SK-N-SH (cell line): ENCODE measurements at regions not wholly inside any gene's neighbourhood (a gene's known extent, or its start where the extent isn't known, plus 50 kb on each side); places are given as distances from the start of the nearest gene placed in this dataset.

Experiments
- CTCF ChIA-PET: fragments of 300-600, 350-600 bp; formaldehyde crosslinking; extraction: SDS; loops from one replicate; lab custom pipeline; 2021; lab: Yijun Ruan, JAX
- POLR2A ChIA-PET: fragments of 350-600 bp; sonication (Branson Sonifier 250); formaldehyde crosslinking; extraction: SDS; loops from one replicate; lab custom pipeline; 2020; ENCODE audit warnings: antibody characterized with exemption, inconsistent platforms; lab: Yijun Ruan, JAX
- DNase-seq: peaks from one replicate; pipeline ENCODE4 v3.0.0; 2012
- H2AFZ ChIP-seq: fragments of 200-600 bp; sonication (generic); 2 replicates; pipeline ENCODE4 v1.8.1; 2016; ENCODE audit warnings: antibody characterized with exemption, mild to moderate bottlenecking, low read depth
- H3F3A ChIP-seq: fragments of 200-600 bp; sonication (generic); replicated peaks from 2 replicates; pipeline ENCODE3; 2016; ENCODE audit warnings: antibody characterized with exemption, mild to moderate bottlenecking; ENCODE audit not compliant: insufficient read depth
- H3K27ac ChIP-seq, 2 experiments: fragments of 200-500 bp in 1 of 2; fragments of 200-600 bp in 1 of 2; sonication (Bioruptor generic) in 1 of 2; sonication (generic), shearing (Covaris generic) in 1 of 2; 2 replicates each; pipeline versions ENCODE4 v1.5.1 to v1.6.1; 2014 to 2016; ENCODE audit warnings: low read depth in 2 of 2, inconsistent platforms in 1 of 2, low read length in 1 of 2, mild to moderate bottlenecking in 1 of 2, mixed read lengths in 1 of 2
- H3K27me3 ChIP-seq: fragments of 200-600 bp; sonication (generic), shearing (Covaris generic); 2 replicates; pipeline ENCODE4 v1.6.1; 2016; ENCODE audit warnings: mixed run types; ENCODE audit not compliant: insufficient read depth
- H3K36me3 ChIP-seq, 2 experiments: fragments of 200-500 bp in 1 of 2; fragments of 200-600 bp in 1 of 2; sonication (Bioruptor generic) in 1 of 2; sonication (generic) in 1 of 2; replicated peaks in 1 of 2; 2 replicates each; pipeline versions ENCODE3 to v1.5.1; 2014 to 2016; ENCODE audit warnings: low read length in 1 of 2, mild to moderate bottlenecking in 1 of 2; ENCODE audit not compliant: insufficient read depth in 2 of 2, control insufficient read depth in 1 of 2
- H3K4me1 ChIP-seq, 2 experiments: fragments of 200-500 bp in 1 of 2; fragments of 200-600 bp in 1 of 2; sonication (Bioruptor generic) in 1 of 2; sonication (generic), shearing (Covaris generic) in 1 of 2; 2 replicates each; pipeline versions ENCODE4 v1.5.1 to v1.6.1; 2014 to 2016; ENCODE audit warnings: low read depth in 1 of 2, low read length in 1 of 2, mixed run types in 1 of 2; ENCODE audit not compliant: insufficient read depth in 2 of 2, control insufficient read depth in 1 of 2
- H3K4me2 ChIP-seq: fragments of 200-600 bp; sonication (generic), shearing (Covaris generic); 2 replicates; pipeline ENCODE4 v1.6.1; 2017; ENCODE audit warnings: mixed run types
- H3K4me3 ChIP-seq, 2 experiments: fragments of 200-500 bp in 1 of 2; fragments of 200-600 bp in 1 of 2; sonication (Bioruptor generic) in 1 of 2; sonication (generic), shearing (Covaris generic) in 1 of 2; 2 replicates each; pipeline versions ENCODE4 v1.5.1 to v1.8.1; 2014 to 2016; ENCODE audit warnings: low read depth in 2 of 2, inconsistent platforms in 1 of 2, low read length in 1 of 2, mild to moderate bottlenecking in 1 of 2, mixed read lengths in 1 of 2, moderate library complexity in 1 of 2
- H3K79me2 ChIP-seq: fragments of 200-600 bp; sonication (generic); 2 replicates; pipeline ENCODE4 v1.8.1; 2017; ENCODE audit warnings: mild to moderate bottlenecking; ENCODE audit not compliant: insufficient read depth
- H3K9ac ChIP-seq: fragments of 200-600 bp; sonication (generic); 2 replicates; pipeline ENCODE4 v1.6.1; 2017; ENCODE audit warnings: mixed run types
- H3K9me2 ChIP-seq: fragments of 200-600 bp; sonication (generic); 2 replicates; pipeline ENCODE4 v1.6.1; 2017; ENCODE audit warnings: mixed run types
- H3K9me3 ChIP-seq: fragments of 200-600 bp; sonication (generic); 2 replicates; pipeline ENCODE4 v1.6.1; 2017; ENCODE audit warnings: mixed run types, mild to moderate bottlenecking, moderate library complexity
- H4K20me1 ChIP-seq: fragments of 200-600 bp; sonication (generic); 2 replicates; pipeline ENCODE4 v1.6.1; 2017; ENCODE audit warnings: mild to moderate bottlenecking, mixed run types; ENCODE audit not compliant: insufficient read depth
- CHD2 ChIP-seq: fragments of 150-350 bp; IDR thresholded peaks from 2 replicates; pipeline ENCODE4 v1.6.1; 2018; ENCODE audit warnings: low read length; ENCODE audit not compliant: partially characterized antibody
- FOSL2 ChIP-seq: IDR thresholded peaks from 2 replicates; pipeline ENCODE4 v1.4.0; 2012; ENCODE audit warnings: low read depth, mild to moderate bottlenecking, moderate library complexity, borderline replicate concordance
- FOXJ3 ChIP-seq: sonication (generic); formaldehyde crosslinking; IDR thresholded peaks from 2 replicates; pipeline ENCODE4 v1.5.1; 2020; ENCODE audit warnings: mild to moderate bottlenecking, missing genetic modification reagents
- FOXM1 ChIP-seq: IDR thresholded peaks from 2 replicates; pipeline ENCODE4 v1.4.0; 2012; ENCODE audit warnings: low read depth, mild to moderate bottlenecking
- IRF3 ChIP-seq: fragments of 150-350 bp; IDR thresholded peaks from 2 replicates; pipeline ENCODE4 v1.6.1; 2016; ENCODE audit warnings: mild to moderate bottlenecking, low read depth, low read length
- JUND ChIP-seq: IDR thresholded peaks from 2 replicates; pipeline ENCODE4 v1.4.0; 2012
- MXI1 ChIP-seq: IDR thresholded peaks from 2 replicates; pipeline ENCODE4 v1.6.1; 2012; ENCODE audit warnings: mild to moderate bottlenecking, low read depth, low read length, improper control_type of control experiment
- NFIC ChIP-seq: IDR thresholded peaks from 2 replicates; pipeline ENCODE4 v1.4.0; 2012; ENCODE audit warnings: borderline replicate concordance
- RFX5 ChIP-seq: IDR thresholded peaks from 2 replicates; pipeline ENCODE4 v1.6.1; 2012; ENCODE audit warnings: mild to moderate bottlenecking, improper control_type of control experiment, low read length
- RXRA ChIP-seq: IDR thresholded peaks from 2 replicates; pipeline ENCODE4 v1.4.0; 2012; ENCODE audit warnings: low read depth, mild to moderate bottlenecking, borderline replicate concordance
- SIN3A ChIP-seq: IDR thresholded peaks from 2 replicates; pipeline ENCODE4 v1.6.1; 2012; ENCODE audit warnings: low read depth, mild to moderate bottlenecking, low read length, moderate library complexity, borderline replicate concordance
- SMC3 ChIP-seq: IDR thresholded peaks from 2 replicates; pipeline ENCODE4 v1.6.1; 2012; ENCODE audit warnings: low read depth, low read length, improper control_type of control experiment
- TEAD4 ChIP-seq: IDR thresholded peaks from 2 replicates; pipeline ENCODE4 v1.4.0; 2012; ENCODE audit warnings: mild to moderate bottlenecking, borderline replicate concordance; ENCODE audit not compliant: insufficient read depth
- USF1 ChIP-seq: IDR thresholded peaks from 2 replicates; pipeline ENCODE4 v1.4.0; 2012; ENCODE audit warnings: low read depth, borderline replicate concordance
- YY1 ChIP-seq: IDR thresholded peaks from 2 replicates; pipeline ENCODE4 v1.4.0; 2012; ENCODE audit warnings: low read depth, mild to moderate bottlenecking
- ZBTB33 ChIP-seq: IDR thresholded peaks from 2 replicates; pipeline ENCODE4 v1.4.0; 2012; ENCODE audit warnings: low read depth, borderline replicate concordance
- WGBS: methylation state at CpG from one replicate; pipeline ENCODE4 v1.1.6; 2017; ENCODE audit warnings: low lambda C conversion rate; 5-methylcytosine and 5-hydroxymethylcytosine counted together
- TF ChIP-seq, protein P1 (sequence below): IDR thresholded peaks from 2 replicates; pipeline ENCODE4; 2012
- TF ChIP-seq, protein P2 (sequence below): IDR thresholded peaks from 2 replicates; pipeline ENCODE4 v1.4.0; 2012; ENCODE audit warnings: low read depth
- TF ChIP-seq, protein P3 (sequence below): IDR thresholded peaks from 2 replicates; pipeline ENCODE4 v1.6.1; 2012; ENCODE audit warnings: mild to moderate bottlenecking, low read depth, low read length, moderate library complexity

DNA sequence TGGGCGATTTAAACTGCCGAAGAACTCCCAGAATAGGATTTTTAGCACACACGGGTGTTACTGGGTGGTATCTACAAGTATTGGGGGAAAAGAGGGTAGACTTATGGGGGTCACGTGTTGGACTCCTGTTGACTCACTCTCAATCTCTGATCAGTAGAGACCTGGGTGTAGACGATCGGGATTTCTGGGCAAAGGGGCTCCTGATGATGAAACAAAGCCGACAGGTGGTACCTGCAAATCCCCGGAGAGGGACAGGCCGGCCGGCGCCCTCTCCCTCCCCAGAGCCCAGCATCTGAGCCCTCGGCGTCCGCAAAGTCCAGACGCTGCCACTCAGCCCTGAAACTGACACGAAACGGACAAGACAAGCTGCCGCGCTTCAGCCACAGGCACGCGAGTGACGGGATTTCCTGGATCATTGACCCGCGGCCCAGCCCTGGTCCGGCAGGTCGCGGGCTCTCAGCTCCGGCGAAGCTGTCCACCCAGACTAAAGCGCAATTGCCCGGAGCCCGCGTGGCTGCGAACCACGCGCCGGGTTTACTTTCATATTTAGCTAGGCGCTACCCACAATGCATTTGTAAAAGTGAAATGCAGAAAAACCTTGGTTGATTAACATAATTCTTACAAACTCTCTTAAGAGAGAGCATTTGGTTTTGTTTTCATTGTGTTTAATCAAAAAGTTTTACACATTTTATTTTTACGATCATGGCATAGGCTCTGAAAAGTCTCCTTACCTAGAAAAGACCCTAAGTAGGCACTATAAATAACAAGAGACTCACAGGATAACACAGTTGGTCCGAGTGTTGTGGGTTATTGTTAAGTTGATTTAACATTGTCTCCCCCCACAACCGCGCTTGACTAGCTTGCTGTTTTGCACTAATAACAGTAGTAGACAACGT lies 56.9 kb upstream of the EZH2 start (continued):
- TF ChIP-seq, protein P1, sequence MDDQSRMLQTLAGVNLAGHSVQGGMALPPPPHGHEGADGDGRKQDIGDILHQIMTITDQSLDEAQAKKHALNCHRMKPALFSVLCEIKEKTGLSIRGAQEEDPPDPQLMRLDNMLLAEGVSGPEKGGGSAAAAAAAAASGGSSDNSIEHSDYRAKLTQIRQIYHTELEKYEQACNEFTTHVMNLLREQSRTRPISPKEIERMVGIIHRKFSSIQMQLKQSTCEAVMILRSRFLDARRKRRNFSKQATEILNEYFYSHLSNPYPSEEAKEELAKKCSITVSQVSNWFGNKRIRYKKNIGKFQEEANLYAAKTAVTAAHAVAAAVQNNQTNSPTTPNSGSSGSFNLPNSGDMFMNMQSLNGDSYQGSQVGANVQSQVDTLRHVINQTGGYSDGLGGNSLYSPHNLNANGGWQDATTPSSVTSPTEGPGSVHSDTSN = peak; percentile 54
- peak; percentile 99 for TF ChIP-seq MXI1

DNA sequence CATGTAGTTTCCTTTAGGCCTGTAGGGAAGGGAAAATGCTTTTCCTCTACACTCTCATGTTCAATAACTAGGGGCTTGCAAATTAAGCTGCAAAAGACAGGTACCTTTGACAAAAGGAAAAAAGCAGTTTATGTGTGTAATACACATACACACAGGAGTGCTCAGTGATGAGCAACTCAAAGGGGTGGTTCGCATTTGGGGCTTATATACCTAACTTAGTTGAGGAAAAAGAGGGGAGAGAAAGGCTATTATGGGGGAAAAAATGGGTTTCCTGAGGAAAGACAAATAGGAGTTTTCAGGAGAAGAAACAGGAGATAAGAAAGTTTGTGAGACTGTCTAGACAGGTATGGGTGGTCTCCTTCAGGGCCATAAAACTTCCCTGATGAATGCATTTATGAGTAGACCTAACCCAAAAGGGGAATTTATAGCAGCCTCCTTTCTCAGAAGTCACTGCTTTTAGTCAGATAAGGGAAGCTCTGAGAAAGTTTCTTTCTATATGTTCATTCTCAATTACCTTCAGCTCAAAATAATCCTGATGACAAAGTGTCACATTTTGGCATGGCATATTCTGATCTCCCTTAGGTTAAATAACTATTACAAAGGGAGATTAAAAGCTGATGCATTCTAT lies 55.2 kb upstream of the EZH2 start:
- Histone ChIP-seq H3K4me3 (no peak overlapping the region), H3F3A (peaks cover 7% of the 10 kb centered on the region), H3K4me2 (no peak overlapping the region), H3K27me3 (no peaks in the 10 kb centered on the region), H4K20me1 (no peaks in the 10 kb centered on the region), H3K4me1 (peaks cover 0 to 6% of the 10 kb centered on the region in 2 experiments; a peak in 2 of 4 replicates), H3K27ac (no peak overlapping the region), H3K9ac (no peak overlapping the region), H2AFZ (no peak overlapping the region), H3K36me3 (no peaks in the 10 kb centered on the region), H3K79me2 (no peaks in the 10 kb centered on the region), H3K9me2 (no peaks in the 10 kb centered on the region), H3K9me3 (no peaks in the 10 kb centered on the region)
- WGBS = 97% methylated on average over 1 of the region's 1 CpG
- ChIA-PET CTCF (interaction anchor here (1.8 kb wide), 1 partner anchor 9 kb away, joined by 4 read pairs; no protein-coding TSS in a partner anchor), POLR2A (interaction anchor here (0.7 kb wide), 1 partner anchor 164 kb away, joined by 4 read pairs; no protein-coding TSS in a partner anchor)
- DNase-seq = no peak
- TF ChIP-seq CHD2 (no peak), FOXJ3 (CRISPR knock-in tag) (no peak), RXRA (no peak), SIN3A (no peak), FOSL2 (no peak), USF1 (no peak), YY1 (no peak), FOXM1 (no peak), TEAD4 (no peak), SMC3 (no peak), ZBTB33 (no peak), JUND (no peak), IRF3 (no peak), RFX5 (no peak), NFIC (no peak)
- TF ChIP-seq, protein P2, sequence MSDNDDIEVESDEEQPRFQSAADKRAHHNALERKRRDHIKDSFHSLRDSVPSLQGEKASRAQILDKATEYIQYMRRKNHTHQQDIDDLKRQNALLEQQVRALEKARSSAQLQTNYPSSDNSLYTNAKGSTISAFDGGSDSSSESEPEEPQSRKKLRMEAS = no peak
- TF ChIP-seq, protein P1 = no peak
- TF ChIP-seq, protein P3, sequence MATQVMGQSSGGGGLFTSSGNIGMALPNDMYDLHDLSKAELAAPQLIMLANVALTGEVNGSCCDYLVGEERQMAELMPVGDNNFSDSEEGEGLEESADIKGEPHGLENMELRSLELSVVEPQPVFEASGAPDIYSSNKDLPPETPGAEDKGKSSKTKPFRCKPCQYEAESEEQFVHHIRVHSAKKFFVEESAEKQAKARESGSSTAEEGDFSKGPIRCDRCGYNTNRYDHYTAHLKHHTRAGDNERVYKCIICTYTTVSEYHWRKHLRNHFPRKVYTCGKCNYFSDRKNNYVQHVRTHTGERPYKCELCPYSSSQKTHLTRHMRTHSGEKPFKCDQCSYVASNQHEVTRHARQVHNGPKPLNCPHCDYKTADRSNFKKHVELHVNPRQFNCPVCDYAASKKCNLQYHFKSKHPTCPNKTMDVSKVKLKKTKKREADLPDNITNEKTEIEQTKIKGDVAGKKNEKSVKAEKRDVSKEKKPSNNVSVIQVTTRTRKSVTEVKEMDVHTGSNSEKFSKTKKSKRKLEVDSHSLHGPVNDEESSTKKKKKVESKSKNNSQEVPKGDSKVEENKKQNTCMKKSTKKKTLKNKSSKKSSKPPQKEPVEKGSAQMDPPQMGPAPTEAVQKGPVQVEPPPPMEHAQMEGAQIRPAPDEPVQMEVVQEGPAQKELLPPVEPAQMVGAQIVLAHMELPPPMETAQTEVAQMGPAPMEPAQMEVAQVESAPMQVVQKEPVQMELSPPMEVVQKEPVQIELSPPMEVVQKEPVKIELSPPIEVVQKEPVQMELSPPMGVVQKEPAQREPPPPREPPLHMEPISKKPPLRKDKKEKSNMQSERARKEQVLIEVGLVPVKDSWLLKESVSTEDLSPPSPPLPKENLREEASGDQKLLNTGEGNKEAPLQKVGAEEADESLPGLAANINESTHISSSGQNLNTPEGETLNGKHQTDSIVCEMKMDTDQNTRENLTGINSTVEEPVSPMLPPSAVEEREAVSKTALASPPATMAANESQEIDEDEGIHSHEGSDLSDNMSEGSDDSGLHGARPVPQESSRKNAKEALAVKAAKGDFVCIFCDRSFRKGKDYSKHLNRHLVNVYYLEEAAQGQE = no peak
